VCaP (cell line): ENCODE measurements at regions not wholly inside any gene's neighbourhood (a gene's known extent, or its start where the extent isn't known, plus 50 kb on each side); places are given as distances from the start of the nearest gene placed in this dataset.
"Not testable (repeated sequence)": the region's sequence is repeated elsewhere in the genome, so short reads cannot be mapped to it uniquely, and the experiment has no call there.

Source experiments
- H3K27ac ChIP-seq: fragments of 450-650 bp; 2 replicates; pipeline ENCODE4 v1.5.1; 2017
- TF ChIP-seq, protein P1 (sequence below): fragments of 450-650 bp; conservative IDR thresholded peaks from 2 replicates; pipeline ENCODE4 v1.5.1; 2017; ENCODE audit warnings: mild to moderate bottlenecking, moderate library complexity

DNA sequence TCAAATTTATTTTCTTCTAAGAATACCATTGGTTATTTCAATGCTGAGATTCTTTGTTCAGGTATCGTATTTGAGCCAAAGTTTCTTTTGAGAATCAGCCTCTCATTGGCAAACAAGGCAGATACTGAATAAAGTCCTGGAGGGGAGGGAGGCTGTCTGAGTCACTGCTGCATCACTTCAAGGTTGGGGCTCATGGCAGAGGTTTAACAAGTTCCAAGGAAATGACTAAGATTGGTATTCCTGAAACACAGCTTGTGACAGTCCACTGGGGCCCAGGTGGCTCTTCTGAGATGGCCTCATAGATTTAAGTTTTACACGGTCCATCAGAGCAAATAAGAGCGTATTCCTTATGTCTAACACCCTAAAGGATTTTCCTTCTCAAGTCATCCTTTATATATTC lies 213.8 kb upstream of the STAC start:
- TF ChIP-seq, protein P1, sequence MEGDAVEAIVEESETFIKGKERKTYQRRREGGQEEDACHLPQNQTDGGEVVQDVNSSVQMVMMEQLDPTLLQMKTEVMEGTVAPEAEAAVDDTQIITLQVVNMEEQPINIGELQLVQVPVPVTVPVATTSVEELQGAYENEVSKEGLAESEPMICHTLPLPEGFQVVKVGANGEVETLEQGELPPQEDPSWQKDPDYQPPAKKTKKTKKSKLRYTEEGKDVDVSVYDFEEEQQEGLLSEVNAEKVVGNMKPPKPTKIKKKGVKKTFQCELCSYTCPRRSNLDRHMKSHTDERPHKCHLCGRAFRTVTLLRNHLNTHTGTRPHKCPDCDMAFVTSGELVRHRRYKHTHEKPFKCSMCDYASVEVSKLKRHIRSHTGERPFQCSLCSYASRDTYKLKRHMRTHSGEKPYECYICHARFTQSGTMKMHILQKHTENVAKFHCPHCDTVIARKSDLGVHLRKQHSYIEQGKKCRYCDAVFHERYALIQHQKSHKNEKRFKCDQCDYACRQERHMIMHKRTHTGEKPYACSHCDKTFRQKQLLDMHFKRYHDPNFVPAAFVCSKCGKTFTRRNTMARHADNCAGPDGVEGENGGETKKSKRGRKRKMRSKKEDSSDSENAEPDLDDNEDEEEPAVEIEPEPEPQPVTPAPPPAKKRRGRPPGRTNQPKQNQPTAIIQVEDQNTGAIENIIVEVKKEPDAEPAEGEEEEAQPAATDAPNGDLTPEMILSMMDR: no peak
- H3K27ac ChIP-seq: no peak overlapping the region

DNA sequence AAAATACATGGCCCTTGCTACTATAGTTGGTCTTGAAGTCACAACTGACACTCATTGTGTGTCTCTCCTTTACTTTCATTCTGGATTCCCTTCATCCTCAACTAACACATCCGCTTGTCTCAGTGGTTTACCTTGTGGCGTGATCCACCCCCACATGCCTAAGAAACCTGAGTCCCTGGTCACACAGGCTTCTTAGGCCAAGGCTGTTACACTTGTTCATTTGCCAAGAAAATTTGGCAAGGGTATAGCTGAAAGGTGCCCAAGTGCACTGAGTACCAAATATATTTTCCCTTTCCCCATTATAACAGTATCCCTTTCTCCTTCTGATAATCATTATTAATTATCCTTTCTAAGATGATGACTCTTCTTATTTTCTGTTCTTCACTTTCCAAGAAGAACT lies 207.6 kb upstream of the STAC start:
- TF ChIP-seq, protein P1: no peak
- no peak overlapping the region for H3K27ac ChIP-seq

DNA sequence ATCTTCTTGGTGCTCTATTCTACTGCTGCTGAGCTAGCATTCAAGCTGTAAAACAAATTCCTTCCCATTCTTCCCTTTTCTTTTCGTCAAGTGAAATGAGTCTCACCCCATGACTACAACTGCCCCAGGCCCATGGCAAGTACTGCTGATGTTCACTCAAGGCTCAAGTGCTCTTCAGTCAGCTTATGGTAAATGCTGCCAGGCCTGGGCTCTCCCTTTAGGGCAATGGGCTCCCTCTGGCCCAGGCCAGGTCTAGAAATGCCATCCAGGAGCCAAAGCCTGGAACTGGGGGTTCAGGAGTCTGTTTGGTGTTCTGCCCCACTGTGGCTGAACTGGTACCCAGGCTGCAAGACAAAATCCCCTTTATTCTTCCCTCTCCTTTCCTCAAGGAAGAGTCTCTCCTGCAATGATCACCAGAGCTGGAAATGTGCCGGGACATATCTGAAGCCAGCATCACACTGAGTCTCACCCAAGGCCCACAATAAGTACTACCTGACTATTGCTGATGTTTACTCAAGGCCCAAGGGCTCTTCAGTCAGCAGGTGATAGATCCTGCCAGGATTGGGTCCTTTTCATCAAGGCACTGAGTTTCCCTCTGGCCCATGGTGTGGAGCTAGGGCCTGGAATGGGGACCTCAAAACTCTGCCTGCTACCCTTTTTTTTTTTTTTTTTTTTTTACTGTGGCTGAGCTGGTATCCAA lies 205.0 kb upstream of the STAC start:
- H3K27ac ChIP-seq: no peak overlapping the region
- TF ChIP-seq, protein P1: no peak

- H3K27ac ChIP-seq: no peak overlapping the region
- TF ChIP-seq, protein P1: no peak
These were observed 204.3 kb upstream of the STAC start for GRCh38 chr3:36175916-36176461.

DNA sequence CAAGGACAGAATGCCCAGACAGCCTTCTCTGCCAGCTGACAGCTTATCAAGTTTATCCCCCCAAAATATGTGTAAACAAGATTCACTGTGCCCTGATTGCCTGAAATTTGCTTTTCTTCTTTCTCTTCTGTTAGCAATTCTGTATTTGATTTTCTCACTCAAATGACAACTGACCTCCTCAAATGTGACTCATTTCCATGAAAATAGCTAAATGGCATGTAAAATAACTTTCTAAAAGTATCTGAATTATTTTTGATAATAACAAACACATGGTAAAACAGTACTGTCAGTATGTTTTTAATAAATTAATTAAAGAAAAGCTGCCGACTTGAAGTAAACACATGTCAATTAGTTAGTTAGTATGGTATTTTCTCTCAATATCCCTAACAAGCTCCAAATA lies 202.3 kb upstream of the STAC start:
- no peak overlapping the region for H3K27ac ChIP-seq
- TF ChIP-seq, protein P1: no peak

DNA sequence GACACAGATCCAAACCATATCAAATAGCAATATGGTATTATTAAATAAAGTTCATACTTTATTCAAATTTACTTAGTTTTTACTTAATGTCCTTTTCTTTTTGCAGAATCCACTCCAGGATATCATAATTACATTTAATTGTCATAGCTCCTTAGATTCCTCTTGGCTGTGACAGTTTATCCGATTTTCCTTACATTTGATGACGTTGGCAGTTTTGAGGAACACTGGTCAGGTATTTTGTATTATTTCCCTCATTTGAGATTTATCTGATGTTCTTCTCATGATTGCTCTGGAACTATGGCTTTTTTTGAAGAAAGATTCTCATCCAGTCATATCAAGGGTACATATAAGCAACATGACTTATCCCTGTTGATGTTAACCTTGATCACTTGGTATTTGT lies 198.3 kb upstream of the STAC start:
- no peak overlapping the region for H3K27ac ChIP-seq
- TF ChIP-seq, protein P1: no peak

DNA sequence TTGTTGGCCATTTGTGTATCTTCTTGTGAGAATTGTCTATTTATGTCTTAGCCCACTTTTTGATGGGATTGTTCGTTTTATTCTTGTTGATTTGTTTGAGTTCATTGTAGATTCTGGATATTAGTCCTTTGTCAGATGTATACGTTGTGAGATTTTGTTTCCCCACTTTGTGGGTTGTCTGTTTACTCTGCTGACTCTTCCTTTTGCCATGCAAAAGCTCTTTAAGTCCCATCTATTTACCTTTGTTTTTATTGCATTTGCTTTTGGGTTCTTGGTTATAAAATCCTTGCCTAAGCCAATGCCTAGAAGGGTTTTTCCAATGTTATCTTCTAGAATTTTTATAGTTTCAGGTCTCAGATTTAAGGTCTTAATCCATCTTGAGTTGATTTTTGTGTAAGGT lies 193.1 kb upstream of the STAC start:
- H3K27ac ChIP-seq: not testable (repeated sequence)

DNA sequence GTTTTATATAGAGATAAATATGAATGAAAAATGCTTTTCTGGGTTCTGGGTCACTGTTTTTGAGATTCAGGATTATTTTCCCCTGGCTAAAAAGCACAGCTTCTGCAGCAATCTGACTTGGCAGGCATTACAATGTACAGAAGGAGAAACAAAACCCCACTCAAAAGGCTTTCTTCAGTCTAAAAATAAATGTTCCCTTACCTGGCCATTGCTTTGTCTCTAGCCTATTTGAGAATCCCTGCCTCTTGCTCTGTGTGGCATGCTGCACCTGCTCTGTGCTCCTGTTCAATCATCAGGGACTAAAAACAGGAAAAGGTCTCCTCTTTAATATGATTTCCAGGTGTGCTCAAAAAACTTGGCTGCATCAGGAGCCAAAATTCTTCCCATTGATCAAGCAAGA lies 187.4 kb upstream of the STAC start:
- H3K27ac ChIP-seq: no peak overlapping the region
- TF ChIP-seq, protein P1: no peak
